ENCODE measurements at regions not wholly inside any gene's neighbourhood (a gene's known extent, or its start where the extent isn't known, plus 50 kb on each side); places are given as distances from the start of the nearest gene placed in this dataset.

- no peak for DNase-seq (ENCODE audit: low read depth in 4 of 4, low spot score in 2 of 4)
Measured at GRCh38 chr16:6692874-6693273, 639.8 kb upstream of the RBFOX1 start.

GRCh38 chr16:6690741-6691140, 641.9 kb upstream of the RBFOX1 start:
- no peak for DNase-seq (ENCODE audit: low read depth in 4 of 4, low spot score in 2 of 4)

- DNase-seq (ENCODE audit: low read depth in 4 of 4, low spot score in 2 of 4): no peak
Measured at GRCh38 chr16:6689643-6690042, 643.0 kb upstream of the RBFOX1 start.

- no peak for DNase-seq (ENCODE audit: low read depth in 4 of 4, low spot score in 2 of 4)
Measured at GRCh38 chr16:6687593-6687992, 645.1 kb upstream of the RBFOX1 start.

GRCh38 chr16:6684076-6684673, 648.5 kb upstream of the RBFOX1 start:
- peak in 2 of 4 donors; percentile 24 to 26 for DNase-seq (ENCODE audit: low read depth in 4 of 4, low spot score in 2 of 4)

GRCh38 chr16:6682142-6682811, 650.4 kb upstream of the RBFOX1 start:
- DNase-seq (ENCODE audit: low read depth in 4 of 4, low spot score in 2 of 4): peak in 1 of 4 donors; percentile 10

- DNase-seq (ENCODE audit: low read depth in 4 of 4, low spot score in 2 of 4): no peak
Measured at GRCh38 chr16:6678586-6678985, 654.1 kb upstream of the RBFOX1 start.

GRCh38 chr16:6674071-6674470, 658.6 kb upstream of the RBFOX1 start:
- DNase-seq (ENCODE audit: low read depth in 4 of 4, low spot score in 2 of 4): no peak

GRCh38 chr16:6672507-6672906, 660.1 kb upstream of the RBFOX1 start:
- no peak for DNase-seq (ENCODE audit: low read depth in 4 of 4, low spot score in 2 of 4)

- no peak for DNase-seq (ENCODE audit: low read depth in 4 of 4, low spot score in 2 of 4)
Measured at GRCh38 chr16:6667393-6667792, 665.3 kb upstream of the RBFOX1 start.

- no peak for DNase-seq (ENCODE audit: low read depth in 4 of 4, low spot score in 2 of 4)
Measured at GRCh38 chr16:6665126-6665525, 667.5 kb upstream of the RBFOX1 start.

GRCh38 chr16:6663668-6664067, 669.0 kb upstream of the RBFOX1 start:
- no peak for DNase-seq (ENCODE audit: low read depth in 4 of 4, low spot score in 2 of 4)

GRCh38 chr16:6656760-6657159, 675.9 kb upstream of the RBFOX1 start:
- no peak for DNase-seq (ENCODE audit: low read depth in 4 of 4, low spot score in 2 of 4)

GRCh38 chr16:6646891-6647290, 685.8 kb upstream of the RBFOX1 start:
- DNase-seq (ENCODE audit: low read depth in 4 of 4, low spot score in 2 of 4): no peak

- no peak for DNase-seq (ENCODE audit: low read depth in 4 of 4, low spot score in 2 of 4)
Measured at GRCh38 chr16:6645768-6646568, 686.7 kb upstream of the RBFOX1 start.

- no peak for DNase-seq (ENCODE audit: low read depth in 4 of 4, low spot score in 2 of 4)
Measured at GRCh38 chr16:6644916-6645315, 687.7 kb upstream of the RBFOX1 start.

GRCh38 chr16:6643080-6643686, 689.5 kb upstream of the RBFOX1 start:
- DNase-seq (ENCODE audit: low read depth in 4 of 4, low spot score in 2 of 4): peak in 3 of 4 donors; percentile 15 to 59 (median 34)

GRCh38 chr16:6642271-6642670, 690.4 kb upstream of the RBFOX1 start:
- DNase-seq (ENCODE audit: low read depth in 4 of 4, low spot score in 2 of 4): no peak

- DNase-seq (ENCODE audit: low read depth in 4 of 4, low spot score in 2 of 4): no peak
Measured at GRCh38 chr16:6641091-6641490, 691.6 kb upstream of the RBFOX1 start.

- DNase-seq (ENCODE audit: low read depth in 4 of 4, low spot score in 2 of 4): no peak
Measured at GRCh38 chr16:6636457-6636856, 696.2 kb upstream of the RBFOX1 start.

GRCh38 chr16:6634151-6634550, 698.5 kb upstream of the RBFOX1 start:
- no peak for DNase-seq (ENCODE audit: low read depth in 4 of 4, low spot score in 2 of 4)

All from left renal cortex interstitium (tissue), 4 donors.